A673 (cell line): ENCODE measurements at regions not wholly inside any gene's neighbourhood (a gene's known extent, or its start where the extent isn't known, plus 50 kb on each side); places are given as distances from the start of the nearest gene placed in this dataset.

Source experiments
- BruUV-seq: library from RNA; stranded (reverse); fragments of 400-500 nt; replicated peaks from 2 replicates; lab custom pipeline; 2021; lab: Mats Ljungman, UMichigan
- CTCF ChIA-PET: fragments of 300-600 bp; sonication (Branson Sonifier 250); formaldehyde crosslinking; loops from one replicate; lab custom pipeline; 2022; ENCODE audit warnings: antibody characterized with exemption; lab: Charles Lee
- POLR2A ChIA-PET: fragments of 300-600 bp; sonication (Branson Sonifier 250); formaldehyde crosslinking; loops from one replicate; lab custom pipeline; 2022; ENCODE audit warnings: antibody characterized with exemption; ENCODE audit not compliant: low non-redundant PET; lab: Charles Lee
- DNase-seq: peaks from one replicate; pipeline ENCODE4 v3.0.0-alpha.2; 2015; ENCODE audit warnings: low spot score
- H3K27ac ChIP-seq: fragments of 200-600 bp; sonication (generic); 2 replicates; pipeline ENCODE4 v1.5.1; 2016; ENCODE audit warnings: mixed run types, low read depth, mild to moderate bottlenecking, mixed read lengths, antibody characterized with exemption, low read length; ENCODE audit not compliant: poor library complexity, severe bottlenecking
- H3K27me3 ChIP-seq: fragments of 200-600 bp; sonication (generic); replicated peaks from 2 replicates; pipeline ENCODE4 v1.6.1; 2017; ENCODE audit warnings: mixed run types, low read depth, mild to moderate bottlenecking, mixed read lengths, antibody characterized with exemption, low read length; ENCODE audit not compliant: insufficient read depth, poor library complexity
- H3K36me3 ChIP-seq: fragments of 200-600 bp; sonication (generic); 2 replicates; pipeline ENCODE4 v1.6.1; 2016; ENCODE audit warnings: mixed run types, mild to moderate bottlenecking, mixed read lengths, antibody characterized with exemption, low read length; ENCODE audit not compliant: insufficient read depth, poor library complexity, severe bottlenecking
- H3K4me1 ChIP-seq: fragments of 200-600 bp; sonication (generic); 2 replicates; pipeline ENCODE4 v1.6.1; 2017; ENCODE audit warnings: mixed run types, mild to moderate bottlenecking, mixed read lengths, antibody characterized with exemption, low read length; ENCODE audit not compliant: insufficient read depth, poor library complexity, severe bottlenecking
- H3K4me3 ChIP-seq: fragments of 200-600 bp; sonication (generic); 2 replicates; pipeline ENCODE4 v1.5.1; 2016; ENCODE audit warnings: low read depth, mixed run types, mild to moderate bottlenecking, mixed read lengths, low read length; ENCODE audit not compliant: poor library complexity, severe bottlenecking
- H3K9me3 ChIP-seq: fragments of 200-600 bp; sonication (generic); 2 replicates; pipeline ENCODE4 v1.6.1; 2016; ENCODE audit warnings: mixed run types, low read depth, mild to moderate bottlenecking, mixed read lengths, antibody characterized with exemption, low read length; ENCODE audit not compliant: poor library complexity, severe bottlenecking
- CTCF ChIP-seq: fragments of 300-800, 200-600 bp; sonication (generic); conservative IDR thresholded peaks from 2 replicates; pipeline ENCODE4 v1.5.1; 2017; ENCODE audit warnings: low read depth, mild to moderate bottlenecking, antibody characterized with exemption, low read length, moderate library complexity, mixed read lengths
- EZH2 ChIP-seq: fragments of 200-600 bp; sonication (generic); IDR thresholded peaks from 2 replicates; pipeline ENCODE4 v1.6.1; 2017; ENCODE audit warnings: borderline replicate concordance, low read depth, mild to moderate bottlenecking, mixed read lengths, antibody characterized with exemption, low read length; ENCODE audit not compliant: poor library complexity, severe bottlenecking
- intact Hi-C: fragments of 100-400 bp; cut with micrococcal nuclease; formaldehyde crosslinking; loops from one replicate; pipeline ENCODE4 v1.10.0; 2022; ENCODE audit not compliant: unreplicated experiment

- BruUV-seq = no TSS peak
- TF ChIP-seq CTCF (no peak), EZH2 (no peak)
- H3K4me1 ChIP-seq = no peaks in the 10 kb centered on the region
- H3K27me3 ChIP-seq = no peaks in the 10 kb centered on the region
- no peak overlapping the region for H3K27ac ChIP-seq
- no peak for DNase-seq
- CTCF ChIA-PET = no interaction called here
- no peaks in the 10 kb centered on the region for H3K9me3 ChIP-seq
- no peak overlapping the region for H3K4me3 ChIP-seq
- no peaks in the 10 kb centered on the region for H3K36me3 ChIP-seq
- POLR2A ChIA-PET = no interaction called here
- intact Hi-C loops = no loop called here
Measured at GRCh38 chr10:8726779-8727084, 672.2 kb downstream of the GATA3 start.

- CTCF ChIA-PET = no interaction called here
- Histone ChIP-seq H3K4me3 (no peak overlapping the region), H3K27ac (no peak overlapping the region), H3K27me3 (no peaks in the 10 kb centered on the region), H3K36me3 (no peaks in the 10 kb centered on the region), H3K4me1 (no peaks in the 10 kb centered on the region), H3K9me3 (no peaks in the 10 kb centered on the region)
- no peak for DNase-seq
- intact Hi-C loops = no loop called here
- POLR2A ChIA-PET = no interaction called here
- TF ChIP-seq CTCF = no peak
- no peak for TF ChIP-seq EZH2
- BruUV-seq = no TSS peak
Measured at GRCh38 chr10:8731121-8732095, 676.9 kb downstream of the GATA3 start.

- no peak for DNase-seq
- H3K27ac ChIP-seq = no peak overlapping the region
- POLR2A ChIA-PET = no interaction called here
- H3K27me3 ChIP-seq = no peaks in the 10 kb centered on the region
- intact Hi-C loops = no loop called here
- TF ChIP-seq CTCF (no peak), EZH2 (no peak)
- H3K9me3 ChIP-seq = no peaks in the 10 kb centered on the region
- H3K4me1 ChIP-seq = no peaks in the 10 kb centered on the region
- no peaks in the 10 kb centered on the region for H3K36me3 ChIP-seq
- H3K4me3 ChIP-seq = no peak overlapping the region
- CTCF ChIA-PET = no interaction called here
- BruUV-seq = no TSS peak
Measured at GRCh38 chr10:8738987-8739386, 684.5 kb downstream of the GATA3 start.
